GM12878 (cell line): ENCODE measurements at regions not wholly inside any gene's neighbourhood (a gene's known extent, or its start where the extent isn't known, plus 50 kb on each side); places are given as distances from the start of the nearest gene placed in this dataset.

ENCODE experiments used
- ATAC-seq: fragments of 200-7000 bp; cut with Tn5 transposase; 3 replicates; pipeline ENCODE4 v1.9.1; 2020; ENCODE audit warnings: mild to moderate bottlenecking, moderate library complexity
- BruUV-seq: library from RNA; stranded (reverse); fragments of 400-500 nt; replicated peaks from 2 replicates; lab custom pipeline; 2021; lab: Mats Ljungman, UMichigan
- CTCF ChIA-PET: fragments of 300-600 bp; sonication (Branson Sonifier 250); formaldehyde crosslinking; extraction: SDS; loops from one replicate; lab custom pipeline; 2021; ENCODE audit warnings: inconsistent platforms; lab: Yijun Ruan, JAX
- POLR2A ChIA-PET: fragments of 350-600 bp; formaldehyde crosslinking; extraction: SDS; loops from one replicate; lab custom pipeline; 2021; ENCODE audit warnings: inconsistent platforms; lab: Charles Lee
- RAD21 ChIA-PET: fragments of 300-600 bp; sonication (Branson Sonifier 250); formaldehyde crosslinking; loops from one replicate; lab custom pipeline; 2023; ENCODE audit warnings: antibody characterized with exemption; ENCODE audit not compliant: unreplicated experiment; lab: Charles Lee
- SMC1A ChIA-PET: fragments of 300-600 bp; sonication (Branson Sonifier 250); formaldehyde crosslinking; loops from one replicate; lab custom pipeline; 2023; ENCODE audit not compliant: unreplicated experiment, uncharacterized antibody; lab: Charles Lee
- DNase-seq: peaks from one replicate; pipeline ENCODE4 v3.0.0-alpha.2; 2011; ENCODE audit warnings: low read depth, low spot score
- FAIRE-seq: peaks from 3 replicates; lab custom pipeline; 2011; peaks lifted over from hg19 to GRCh38; lab: Jason Lieb, UNC
- H2AFZ ChIP-seq: 2 replicates; pipeline ENCODE4 v1.6.0; 2011; ENCODE audit warnings: low read depth, low read length, control low read depth; ENCODE audit not compliant: control insufficient read depth
- H3K27ac ChIP-seq: 2 replicates; pipeline ENCODE4 v1.5.1; 2011; ENCODE audit warnings: control low read depth; ENCODE audit not compliant: control insufficient read depth, insufficient read depth
- H3K27me3 ChIP-seq, 2 experiments: replicated peaks in 1 of 2; 2 replicates each; pipeline versions ENCODE4 v1.6.0 to v1.6.1; 2011; ENCODE audit warnings: low read length in 1 of 2; ENCODE audit not compliant: control insufficient read depth in 2 of 2, insufficient read depth in 2 of 2
- H3K36me3 ChIP-seq, 2 experiments: 2 replicates each; pipeline ENCODE4 v1.5.1; 2011; ENCODE audit warnings: low read length in 1 of 2; ENCODE audit not compliant: control insufficient read depth in 2 of 2, insufficient read depth in 2 of 2
- H3K4me1 ChIP-seq: 2 replicates; pipeline ENCODE4 v1.6.1; 2011; ENCODE audit warnings: mild to moderate bottlenecking, low read length, moderate library complexity, mixed read lengths; ENCODE audit not compliant: control insufficient read depth, insufficient read depth
- H3K4me2 ChIP-seq: 2 replicates; pipeline ENCODE4 v1.6.0; 2011; ENCODE audit warnings: control low read depth; ENCODE audit not compliant: control insufficient read depth, insufficient read depth
- H3K4me3 ChIP-seq: fragments of 200-600 bp; sonication (generic); 2 replicates; pipeline ENCODE4 v1.5.1; 2016
- H3K79me2 ChIP-seq: 2 replicates; pipeline ENCODE4 v1.6.0; 2011; ENCODE audit warnings: low read length; ENCODE audit not compliant: control insufficient read depth, insufficient read depth
- H3K9ac ChIP-seq: 2 replicates; pipeline ENCODE4 v1.8.0; 2011; ENCODE audit warnings: low read length, control low read depth, mixed read lengths; ENCODE audit not compliant: control insufficient read depth, insufficient read depth
- H3K9me3 ChIP-seq: replicated peaks from 3 replicates; pipeline ENCODE4 v1.5.1; 2011; ENCODE audit warnings: mild to moderate bottlenecking, low read length; ENCODE audit not compliant: control insufficient read depth, insufficient read depth
- H4K20me1 ChIP-seq: 2 replicates; pipeline ENCODE4 v1.6.0; 2011; ENCODE audit not compliant: control insufficient read depth, insufficient read depth
- BCLAF1 ChIP-seq: fragments of 450-650 bp; IDR thresholded peaks from 2 replicates; pipeline ENCODE4 v1.6.1; 2017; ENCODE audit warnings: antibody characterized with exemption, mild to moderate bottlenecking, moderate library complexity
- FOXK2 ChIP-seq: fragments of 450-650 bp; IDR thresholded peaks from 2 replicates; pipeline ENCODE4 v1.6.1; 2017; ENCODE audit warnings: mild to moderate bottlenecking, moderate library complexity
- IKZF1 ChIP-seq: fragments of 450-650 bp; conservative IDR thresholded peaks from 2 replicates; pipeline ENCODE4 v1.6.1; 2017; ENCODE audit warnings: antibody characterized with exemption, mild to moderate bottlenecking
- IRF4 ChIP-seq: IDR thresholded peaks from 2 replicates; pipeline ENCODE4 v1.6.1; 2011; ENCODE audit warnings: low read depth, low read length
- PBX3 ChIP-seq: IDR thresholded peaks from 2 replicates; pipeline ENCODE4 v1.6.1; 2011; ENCODE audit warnings: mild to moderate bottlenecking, low read depth, low read length, moderate library complexity; ENCODE audit not compliant: insufficient replicate concordance
- RAD51 ChIP-seq: fragments of 450-650 bp; IDR thresholded peaks from 2 replicates; pipeline ENCODE4 v1.6.1; 2016; ENCODE audit warnings: moderate library complexity, mild to moderate bottlenecking, inconsistent platforms
- WGBS: methylation state at CpG from one replicate; pipeline ENCODE4 v1.1.6; 2016; ENCODE audit warnings: low lambda C conversion rate; ENCODE audit not compliant: insufficient replicate concordance, insufficient coverage; ENCODE audit errors: missing lambda C conversion rate; 5-methylcytosine and 5-hydroxymethylcytosine counted together
- in situ Hi-C: fragments of 300-500 bp; cut with MboI; formaldehyde crosslinking; loops from 9 replicates; pipeline ENCODE4 v1.14.3; 2018; ENCODE audit warnings: mixed read lengths
- intact Hi-C: fragments of 100-400 bp; cut with micrococcal nuclease; formaldehyde crosslinking; loops from one replicate; pipeline ENCODE4 v1.14.2; 2022; ENCODE audit not compliant: unreplicated experiment

GRCh38 chr14:105601360-105602242, 75.2 kb downstream of the TMEM121 start:
- Histone ChIP-seq H3K4me1 (no peaks in the 10 kb centered on the region; the same call in 1 of the 2 replicates), H3K79me2 (no peaks in the 10 kb centered on the region), H3K9me3 (no peaks in the 10 kb centered on the region), H3K27me3 (no peaks in the 10 kb centered on the region), H3K36me3 (no peaks in the 10 kb centered on the region), H3K4me2 (no peak overlapping the region), H2AFZ (no peak overlapping the region), H3K9ac (no peak overlapping the region), H3K27ac (no peak overlapping the region), H3K4me3 (no peak overlapping the region), H4K20me1 (no peaks in the 10 kb centered on the region)
- ChIA-PET SMC1A (no interaction called here), RAD21 (no interaction called here), POLR2A (no interaction called here), CTCF (interaction anchor here (1.8 kb wide), 1 partner anchor 707 kb away, joined by 5 read pairs; no protein-coding TSS in a partner anchor)
- 60% methylated on average over 20 of the region's 20 CpGs for WGBS
- intact Hi-C loops = no loop called here
- in situ Hi-C loops = loop anchor here (5.0 to 10.0 kb wide), 2 partner anchors 49 to 53 kb away; no protein-coding TSS in a partner anchor
- TF ChIP-seq IRF4 (no peak), PBX3 (no peak), RAD51 (no peak), BCLAF1 (no peak), FOXK2 (no peak), IKZF1 (no peak)
- no peak for ATAC-seq
- FAIRE-seq = no peak
- BruUV-seq = no TSS peak
- no peak for DNase-seq
